Gastroesophageal sphincter (tissue), 3 donors: ENCODE measurements at regions not wholly inside any gene's neighbourhood (a gene's known extent, or its start where the extent isn't known, plus 50 kb on each side); places are given as distances from the start of the nearest gene placed in this dataset.

Experiments used
- POLR2A ChIP-seq, 2 donors: fragments of 450-650 bp; IDR thresholded peaks; one replicate each; pipeline ENCODE4 v1.6.1; 2017; ENCODE audit warnings: antibody characterized with exemption in 2 of 2, mild to moderate bottlenecking in 2 of 2, moderate library complexity in 1 of 2
- POLR2AphosphoS5 ChIP-seq: sonication (generic); formaldehyde crosslinking; IDR thresholded peaks from one replicate; pipeline ENCODE4 v1.6.1; 2017; ENCODE audit warnings: antibody characterized with exemption
- TF ChIP-seq, protein P1 (sequence below), 4 experiments: fragments of 200-600 bp in 2 of 4; fragments of 450-650 bp in 2 of 4; sonication (generic) in 1 of 4; IDR thresholded peaks; one replicate each; pipeline ENCODE4 v1.5.1; 2017 to 2019; ENCODE audit warnings: antibody characterized with exemption in 4 of 4, mild to moderate bottlenecking in 2 of 4, moderate library complexity in 2 of 4

DNA sequence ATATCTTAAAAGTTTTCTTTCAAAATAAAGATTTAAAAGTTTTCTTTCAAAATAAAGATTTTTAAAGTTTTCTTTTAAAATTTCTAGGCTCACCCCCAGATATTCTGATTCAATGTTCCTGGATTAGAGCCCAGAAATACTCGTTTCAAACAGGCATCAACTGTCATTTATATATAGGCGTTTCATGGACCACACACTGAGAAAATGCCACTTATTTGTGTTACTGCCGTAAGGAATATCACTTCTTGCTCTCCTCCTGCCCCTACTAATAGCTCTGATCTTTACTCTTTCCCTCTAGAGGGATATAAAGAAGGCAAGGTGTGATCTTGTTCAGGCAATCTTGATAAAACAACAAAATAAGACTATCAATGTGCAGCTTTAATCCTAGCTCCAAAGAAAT is 1324.1 kb downstream of the CDH8 start:
- TF ChIP-seq POLR2A (IDR thresholded peaks at IDR 0.05) (no peak), POLR2AphosphoS5 (no peak)
- TF ChIP-seq, protein P1, sequence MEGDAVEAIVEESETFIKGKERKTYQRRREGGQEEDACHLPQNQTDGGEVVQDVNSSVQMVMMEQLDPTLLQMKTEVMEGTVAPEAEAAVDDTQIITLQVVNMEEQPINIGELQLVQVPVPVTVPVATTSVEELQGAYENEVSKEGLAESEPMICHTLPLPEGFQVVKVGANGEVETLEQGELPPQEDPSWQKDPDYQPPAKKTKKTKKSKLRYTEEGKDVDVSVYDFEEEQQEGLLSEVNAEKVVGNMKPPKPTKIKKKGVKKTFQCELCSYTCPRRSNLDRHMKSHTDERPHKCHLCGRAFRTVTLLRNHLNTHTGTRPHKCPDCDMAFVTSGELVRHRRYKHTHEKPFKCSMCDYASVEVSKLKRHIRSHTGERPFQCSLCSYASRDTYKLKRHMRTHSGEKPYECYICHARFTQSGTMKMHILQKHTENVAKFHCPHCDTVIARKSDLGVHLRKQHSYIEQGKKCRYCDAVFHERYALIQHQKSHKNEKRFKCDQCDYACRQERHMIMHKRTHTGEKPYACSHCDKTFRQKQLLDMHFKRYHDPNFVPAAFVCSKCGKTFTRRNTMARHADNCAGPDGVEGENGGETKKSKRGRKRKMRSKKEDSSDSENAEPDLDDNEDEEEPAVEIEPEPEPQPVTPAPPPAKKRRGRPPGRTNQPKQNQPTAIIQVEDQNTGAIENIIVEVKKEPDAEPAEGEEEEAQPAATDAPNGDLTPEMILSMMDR (IDR thresholded peaks at IDR 0.05), result no peak
